ENCODE measurements at regions not wholly inside any gene's neighbourhood (a gene's known extent, or its start where the extent isn't known, plus 50 kb on each side); places are given as distances from the start of the nearest gene placed in this dataset.
"Not testable (repeated sequence)": the region's sequence is repeated elsewhere in the genome, so short reads cannot be mapped to it uniquely, and the experiment has no call there.

DNA sequence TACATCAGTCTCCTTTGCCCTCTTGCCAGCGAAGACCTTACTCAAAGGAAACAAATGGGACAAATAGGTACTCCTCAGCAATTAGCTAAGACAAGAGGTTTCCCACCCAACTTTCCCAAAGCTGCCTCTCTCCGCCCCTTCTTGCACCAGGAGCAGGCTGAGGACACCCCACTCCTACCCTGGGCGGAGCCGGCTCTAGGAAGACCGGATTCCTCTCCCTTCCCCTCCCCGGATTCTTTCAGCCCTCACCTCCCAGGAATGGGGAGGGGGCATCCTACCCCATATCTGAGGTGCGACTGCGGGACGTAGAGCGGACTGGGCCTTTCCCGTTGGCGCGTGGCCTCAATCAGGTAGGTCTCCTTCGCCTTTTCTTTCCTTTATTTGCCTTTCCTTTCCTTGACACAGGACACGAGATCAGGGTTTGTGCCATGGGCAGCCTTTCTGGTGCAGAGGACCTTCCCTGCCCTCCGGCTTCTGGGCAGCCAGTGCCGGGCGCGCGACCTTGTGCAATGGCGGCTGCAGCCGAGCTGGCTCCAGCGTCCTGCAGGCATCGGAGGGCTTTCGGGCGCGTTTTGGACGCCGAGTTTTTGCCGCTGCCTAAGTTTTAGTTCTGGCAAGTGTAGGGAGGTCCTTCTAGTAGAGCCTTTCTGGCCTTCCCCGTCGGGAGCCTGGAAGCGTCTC lies 279.9 kb downstream of the PLS3 start:
- H3K4me3 ChIP-seq; H3K4me1 ChIP-seq (replicated peaks); H3K9me3 ChIP-seq; intact Hi-C loops (cut with DNase I); H3K27me3 ChIP-seq (replicated peaks; ENCODE audit: insufficient read depth); H3K27ac ChIP-seq; DNase-seq (ENCODE audit: low spot score); H3K36me3 ChIP-seq: not testable (repeated sequence)
- no CpG with 5 or more reads among the region's 33 CpGs for WGBS

GRCh38 chrX:115850986-115851385 lies 290.0 kb downstream of the PLS3 start:
- WGBS = no CpG with 5 or more reads among the region's 23 CpGs
- DNase-seq (ENCODE audit: low spot score); H3K4me1 ChIP-seq (replicated peaks); H3K4me3 ChIP-seq; H3K9me3 ChIP-seq; H3K27me3 ChIP-seq (replicated peaks; ENCODE audit: insufficient read depth); H3K27ac ChIP-seq; H3K36me3 ChIP-seq; intact Hi-C loops (cut with DNase I): not testable (repeated sequence)

DNA sequence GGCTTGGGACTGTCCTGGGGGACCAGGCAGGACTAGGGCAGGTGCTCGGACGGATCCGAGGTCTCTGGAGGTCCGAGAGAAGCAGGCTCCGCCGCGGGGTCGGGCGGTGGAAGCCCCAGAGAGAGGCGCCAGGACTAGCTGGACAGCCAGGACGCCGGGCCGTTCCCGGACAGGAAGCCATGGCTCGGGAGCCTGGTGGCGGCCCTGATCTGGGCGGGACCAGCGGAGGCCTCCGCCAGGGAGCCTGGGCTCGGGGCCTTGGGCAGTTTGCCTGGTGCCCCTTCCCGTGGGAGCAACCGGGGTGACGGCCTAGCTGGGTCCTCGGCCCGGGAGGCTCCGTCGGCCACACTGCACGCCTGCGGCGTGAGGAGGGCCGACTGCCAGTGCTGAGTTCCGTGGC lies 292.3 kb downstream of the PLS3 start:
- H3K9me3 ChIP-seq; intact Hi-C loops (cut with DNase I); H3K27me3 ChIP-seq (replicated peaks; ENCODE audit: insufficient read depth); H3K36me3 ChIP-seq; H3K4me1 ChIP-seq (replicated peaks); H3K27ac ChIP-seq; H3K4me3 ChIP-seq; DNase-seq (ENCODE audit: low spot score): not testable (repeated sequence)
- WGBS = no CpG with 5 or more reads among the region's 32 CpGs

GRCh38 chrX:115881170-115881569 lies 289.4 kb upstream of the AGTR2 start:
- 100% methylated on average over 3 of the region's 15 CpGs for WGBS
- H3K4me1 ChIP-seq (replicated peaks); H3K36me3 ChIP-seq; H3K27ac ChIP-seq; intact Hi-C loops (cut with DNase I); H3K9me3 ChIP-seq; H3K27me3 ChIP-seq (replicated peaks; ENCODE audit: insufficient read depth); H3K4me3 ChIP-seq; DNase-seq (ENCODE audit: low spot score): not testable (repeated sequence)

DNA sequence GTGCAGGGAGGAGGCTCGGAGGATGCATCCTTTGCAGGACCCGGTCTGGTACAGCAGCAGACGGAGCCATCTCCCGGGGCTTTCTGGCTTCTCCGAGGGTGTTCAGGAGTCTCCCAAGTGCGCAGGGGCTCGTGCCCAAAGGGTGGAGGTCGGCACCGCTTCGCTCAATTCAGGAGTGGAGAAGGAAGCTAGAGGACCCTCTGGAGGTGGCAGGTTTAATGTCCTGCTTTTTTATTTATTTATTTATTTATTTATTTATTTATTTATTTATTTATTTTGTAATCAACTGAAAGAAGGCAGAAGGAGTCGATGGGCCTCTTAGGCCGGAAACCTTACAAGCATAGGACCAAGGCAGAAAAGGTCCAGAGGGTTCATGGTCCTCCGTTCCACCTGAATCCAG lies 286.4 kb upstream of the AGTR2 start:
- DNase-seq (ENCODE audit: low spot score); H3K27ac ChIP-seq; H3K36me3 ChIP-seq; H3K4me3 ChIP-seq; intact Hi-C loops (cut with DNase I); H3K9me3 ChIP-seq; H3K4me1 ChIP-seq (replicated peaks); H3K27me3 ChIP-seq (replicated peaks; ENCODE audit: insufficient read depth): not testable (repeated sequence)
- WGBS = no CpG with 5 or more reads among the region's 13 CpGs

GRCh38 chrX:115888041-115888440 lies 282.5 kb upstream of the AGTR2 start:
- WGBS = 98% methylated on average over 18 of the region's 29 CpGs
- not testable (repeated sequence) for H3K4me3 ChIP-seq; DNase-seq (ENCODE audit: low spot score)

GRCh38 chrX:115888519-115888918 lies 282.0 kb upstream of the AGTR2 start:
- H3K27me3 ChIP-seq (replicated peaks; ENCODE audit: insufficient read depth); intact Hi-C loops (cut with DNase I); H3K9me3 ChIP-seq; H3K4me3 ChIP-seq; H3K27ac ChIP-seq; DNase-seq (ENCODE audit: low spot score); H3K4me1 ChIP-seq (replicated peaks); H3K36me3 ChIP-seq: not testable (repeated sequence)
- 99% methylated on average over 15 of the region's 39 CpGs for WGBS

More at GRCh38 chrX:115888041-115888440, 282.5 kb upstream of the AGTR2 start:
- intact Hi-C loops (cut with DNase I); H3K36me3 ChIP-seq; H3K27ac ChIP-seq; H3K27me3 ChIP-seq (replicated peaks; ENCODE audit: insufficient read depth); H3K9me3 ChIP-seq; H3K4me1 ChIP-seq (replicated peaks): not testable (repeated sequence)

DNA sequence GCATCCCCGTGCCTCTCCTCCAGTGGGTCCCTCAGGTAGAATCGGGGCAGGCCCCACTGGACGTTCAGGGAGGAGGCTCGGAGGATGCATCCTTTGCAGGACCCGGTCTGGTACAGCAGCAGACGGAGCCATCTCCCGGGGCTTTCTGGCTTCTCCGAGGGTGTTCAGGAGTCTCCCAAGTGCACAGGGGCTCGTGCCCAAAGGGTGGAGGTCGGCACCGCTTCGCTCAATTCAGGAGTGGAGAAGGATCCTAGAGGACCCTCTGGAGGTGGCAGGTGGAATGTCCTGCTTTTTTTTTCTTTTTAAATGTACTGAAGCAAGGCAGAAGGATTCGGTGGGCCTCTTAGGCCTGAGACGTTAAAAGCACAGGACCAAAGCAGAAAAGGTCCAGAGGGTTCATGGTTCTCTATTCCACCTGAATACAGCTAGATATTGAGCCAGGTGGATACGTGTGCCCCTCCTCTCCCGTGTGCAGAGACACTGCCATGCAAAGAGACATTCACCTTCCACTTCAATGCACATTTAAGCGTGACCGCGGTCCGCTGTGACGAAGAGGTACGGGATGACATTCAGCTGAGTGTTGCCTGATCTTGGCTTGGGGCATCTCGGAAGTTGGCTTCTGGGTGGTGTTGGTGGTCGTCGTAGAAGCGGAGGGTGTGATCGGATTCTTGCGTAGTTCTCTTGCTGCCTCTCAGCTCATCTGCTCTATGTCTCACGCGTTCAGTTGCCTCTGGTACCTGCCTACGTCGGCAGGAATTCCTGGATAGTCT lies 281.2 kb upstream of the AGTR2 start:
- no peaks in the 10 kb centered on the region for H3K4me1 ChIP-seq (replicated peaks)
- DNase-seq (ENCODE audit: low spot score) = no peak
- no peak overlapping the region for H3K4me3 ChIP-seq
- H3K27me3 ChIP-seq (replicated peaks; ENCODE audit: insufficient read depth) = no peaks in the 10 kb centered on the region
- H3K9me3 ChIP-seq = no peaks in the 10 kb centered on the region
- intact Hi-C loops (cut with DNase I) = no loop called here
- no peaks in the 10 kb centered on the region for H3K36me3 ChIP-seq
- no peak overlapping the region for H3K27ac ChIP-seq
- TF ChIP-seq POLR2A (IDR thresholded peaks at IDR 0.05) = no peak
- TF ChIP-seq, protein P1, sequence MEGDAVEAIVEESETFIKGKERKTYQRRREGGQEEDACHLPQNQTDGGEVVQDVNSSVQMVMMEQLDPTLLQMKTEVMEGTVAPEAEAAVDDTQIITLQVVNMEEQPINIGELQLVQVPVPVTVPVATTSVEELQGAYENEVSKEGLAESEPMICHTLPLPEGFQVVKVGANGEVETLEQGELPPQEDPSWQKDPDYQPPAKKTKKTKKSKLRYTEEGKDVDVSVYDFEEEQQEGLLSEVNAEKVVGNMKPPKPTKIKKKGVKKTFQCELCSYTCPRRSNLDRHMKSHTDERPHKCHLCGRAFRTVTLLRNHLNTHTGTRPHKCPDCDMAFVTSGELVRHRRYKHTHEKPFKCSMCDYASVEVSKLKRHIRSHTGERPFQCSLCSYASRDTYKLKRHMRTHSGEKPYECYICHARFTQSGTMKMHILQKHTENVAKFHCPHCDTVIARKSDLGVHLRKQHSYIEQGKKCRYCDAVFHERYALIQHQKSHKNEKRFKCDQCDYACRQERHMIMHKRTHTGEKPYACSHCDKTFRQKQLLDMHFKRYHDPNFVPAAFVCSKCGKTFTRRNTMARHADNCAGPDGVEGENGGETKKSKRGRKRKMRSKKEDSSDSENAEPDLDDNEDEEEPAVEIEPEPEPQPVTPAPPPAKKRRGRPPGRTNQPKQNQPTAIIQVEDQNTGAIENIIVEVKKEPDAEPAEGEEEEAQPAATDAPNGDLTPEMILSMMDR (IDR thresholded peaks at IDR 0.05) = no peak
- no peak for TF ChIP-seq POLR2AphosphoS5 (IDR thresholded peaks at IDR 0.05)
- WGBS = 97% methylated on average over 24 of the region's 32 CpGs

Data from prostate gland (tissue), 2 donors.